ENCODE measurements at regions not wholly inside any gene's neighbourhood (a gene's known extent, or its start where the extent isn't known, plus 50 kb on each side); places are given as distances from the start of the nearest gene placed in this dataset.

DNA sequence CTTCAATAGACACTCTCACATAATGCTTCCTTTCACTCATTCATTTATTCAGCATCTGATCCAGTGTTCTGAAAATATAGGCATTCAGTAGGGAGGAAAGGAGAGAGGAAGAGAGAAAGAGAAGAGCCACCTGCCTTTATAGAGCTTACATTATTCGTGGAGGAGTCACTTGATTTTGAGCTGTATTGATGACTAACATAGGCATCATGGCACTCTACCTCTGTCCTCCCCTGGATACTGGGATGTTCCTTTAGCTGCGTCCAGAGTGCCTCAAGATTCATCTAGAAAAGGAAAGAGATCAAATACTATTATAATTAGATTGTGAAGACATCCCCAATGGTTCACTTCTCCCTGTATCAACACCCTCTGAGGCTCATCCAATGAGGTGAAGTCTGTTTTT lies 345.1 kb downstream of the SPATA31D1 start:
- no peak overlapping the region for H3K4me3 ChIP-seq (ENCODE audit: insufficient read depth, low read length, poor library complexity, severe bottlenecking)
- no peaks in the 10 kb centered on the region for H4K20me1 ChIP-seq (ENCODE audit: low read depth, low read length)
- H2AFZ ChIP-seq (ENCODE audit: low read depth, low read length, severe bottlenecking): no peak overlapping the region
- no peaks in the 10 kb centered on the region for H3K9me2 ChIP-seq (replicated peaks; ENCODE audit: insufficient read depth, low read length)
- no peak overlapping the region for H3K4me2 ChIP-seq (ENCODE audit: low read depth, low read length, poor library complexity, severe bottlenecking)
- no peaks in the 10 kb centered on the region for H3K79me2 ChIP-seq (ENCODE audit: insufficient read depth, low read length)
- no peaks in the 10 kb centered on the region for H3K9me3 ChIP-seq (ENCODE audit: insufficient read depth, low read length)
- no peak overlapping the region for H3K27ac ChIP-seq (ENCODE audit: low read depth, low read length)
- no peaks in the 10 kb centered on the region for H3K27me3 ChIP-seq (ENCODE audit: low read length)
- no peak overlapping the region for H3K9ac ChIP-seq (ENCODE audit: low read length)
- H3K36me3 ChIP-seq (ENCODE audit: low read length): no peaks in the 10 kb centered on the region
- TF ChIP-seq, protein P1, sequence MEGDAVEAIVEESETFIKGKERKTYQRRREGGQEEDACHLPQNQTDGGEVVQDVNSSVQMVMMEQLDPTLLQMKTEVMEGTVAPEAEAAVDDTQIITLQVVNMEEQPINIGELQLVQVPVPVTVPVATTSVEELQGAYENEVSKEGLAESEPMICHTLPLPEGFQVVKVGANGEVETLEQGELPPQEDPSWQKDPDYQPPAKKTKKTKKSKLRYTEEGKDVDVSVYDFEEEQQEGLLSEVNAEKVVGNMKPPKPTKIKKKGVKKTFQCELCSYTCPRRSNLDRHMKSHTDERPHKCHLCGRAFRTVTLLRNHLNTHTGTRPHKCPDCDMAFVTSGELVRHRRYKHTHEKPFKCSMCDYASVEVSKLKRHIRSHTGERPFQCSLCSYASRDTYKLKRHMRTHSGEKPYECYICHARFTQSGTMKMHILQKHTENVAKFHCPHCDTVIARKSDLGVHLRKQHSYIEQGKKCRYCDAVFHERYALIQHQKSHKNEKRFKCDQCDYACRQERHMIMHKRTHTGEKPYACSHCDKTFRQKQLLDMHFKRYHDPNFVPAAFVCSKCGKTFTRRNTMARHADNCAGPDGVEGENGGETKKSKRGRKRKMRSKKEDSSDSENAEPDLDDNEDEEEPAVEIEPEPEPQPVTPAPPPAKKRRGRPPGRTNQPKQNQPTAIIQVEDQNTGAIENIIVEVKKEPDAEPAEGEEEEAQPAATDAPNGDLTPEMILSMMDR (IDR thresholded peaks at IDR 0.05; ENCODE audit: insufficient read depth, low read length, poor library complexity, severe bottlenecking): no peak
- no peak for TF ChIP-seq EZH2phosphoT487 (conservative IDR thresholded peaks at IDR 0.05; ENCODE audit: low read length)
- no peaks in the 10 kb centered on the region for H3F3A ChIP-seq (ENCODE audit: insufficient read depth)

- Histone ChIP-seq H3K27me3 (ENCODE audit: low read length) (no peaks in the 10 kb centered on the region), H3K9me2 (replicated peaks; ENCODE audit: insufficient read depth, low read length) (no peaks in the 10 kb centered on the region), H3K9me3 (ENCODE audit: insufficient read depth, low read length) (no peaks in the 10 kb centered on the region), H3K36me3 (ENCODE audit: low read length) (no peaks in the 10 kb centered on the region), H3F3A (ENCODE audit: insufficient read depth) (no peaks in the 10 kb centered on the region), H3K27ac (ENCODE audit: low read depth, low read length) (no peak overlapping the region), H3K79me2 (ENCODE audit: insufficient read depth, low read length) (no peaks in the 10 kb centered on the region), H2AFZ (ENCODE audit: low read depth, low read length, severe bottlenecking) (no peak overlapping the region), H3K9ac (ENCODE audit: low read length) (no peak overlapping the region), H3K4me2 (ENCODE audit: low read depth, low read length, poor library complexity, severe bottlenecking) (no peak overlapping the region), H4K20me1 (ENCODE audit: low read depth, low read length) (no peaks in the 10 kb centered on the region), H3K4me3 (ENCODE audit: insufficient read depth, low read length, poor library complexity, severe bottlenecking) (no peak overlapping the region)
- TF ChIP-seq, protein P1 (IDR thresholded peaks at IDR 0.05; ENCODE audit: insufficient read depth, low read length, poor library complexity, severe bottlenecking): no peak
- TF ChIP-seq EZH2phosphoT487 (conservative IDR thresholded peaks at IDR 0.05; ENCODE audit: low read length): no peak
Measured at GRCh38 chr9:82334286-82334685, 345.7 kb downstream of the SPATA31D1 start.

GRCh38 chr9:82337351-82337750 lies 348.8 kb downstream of the SPATA31D1 start:
- H3K79me2 ChIP-seq (ENCODE audit: insufficient read depth, low read length): no peaks in the 10 kb centered on the region
- no peak overlapping the region for H2AFZ ChIP-seq (ENCODE audit: low read depth, low read length, severe bottlenecking)
- no peaks in the 10 kb centered on the region for H3K27me3 ChIP-seq (ENCODE audit: low read length)
- H3K4me2 ChIP-seq (ENCODE audit: low read depth, low read length, poor library complexity, severe bottlenecking): no peak overlapping the region
- TF ChIP-seq EZH2phosphoT487 (conservative IDR thresholded peaks at IDR 0.05; ENCODE audit: low read length): no peak
- TF ChIP-seq, protein P1 (IDR thresholded peaks at IDR 0.05; ENCODE audit: insufficient read depth, low read length, poor library complexity, severe bottlenecking): no peak
- H3K4me3 ChIP-seq (ENCODE audit: insufficient read depth, low read length, poor library complexity, severe bottlenecking): no peak overlapping the region
- H3K9me3 ChIP-seq (ENCODE audit: insufficient read depth, low read length): no peaks in the 10 kb centered on the region
- H3K9ac ChIP-seq (ENCODE audit: low read length): no peak overlapping the region
- H3K9me2 ChIP-seq (replicated peaks; ENCODE audit: insufficient read depth, low read length): no peaks in the 10 kb centered on the region
- no peaks in the 10 kb centered on the region for H4K20me1 ChIP-seq (ENCODE audit: low read depth, low read length)
- H3F3A ChIP-seq (ENCODE audit: insufficient read depth): no peaks in the 10 kb centered on the region
- no peaks in the 10 kb centered on the region for H3K36me3 ChIP-seq (ENCODE audit: low read length)
- no peak overlapping the region for H3K27ac ChIP-seq (ENCODE audit: low read depth, low read length)
